Right ventricle myocardium inferior (tissue), 1 donor: ENCODE measurements at regions not wholly inside any gene's neighbourhood (a gene's known extent, or its start where the extent isn't known, plus 50 kb on each side); places are given as distances from the start of the nearest gene placed in this dataset.
A peak's percentile ranks its signal among the peaks of the same experiment; 100 is the strongest.

Experiments
- ATAC-seq: fragments of 200-7000 bp; cut with Tn5 transposase; one replicate; pipeline ENCODE4 v1.9.1; 2020; ENCODE audit warnings: mild to moderate bottlenecking, moderate library complexity
- DNase-seq: peaks from one replicate; pipeline ENCODE4 v3.0.0; 2021; ENCODE audit errors: missing footprints
- intact Hi-C: fragments of 100-400 bp; cut with DNase I; formaldehyde crosslinking; loops from one replicate; pipeline ENCODE4 v1.11.0; 2022
- donor health status: DM: no; HTN: yes; CAD: no; lungs with severe emphysema.

- DNase-seq (no peak), ATAC-seq (no peak)
- intact Hi-C loops, result no loop called here
Measured at GRCh38 chr4:10753856-10754402, 69.4 kb upstream of the CLNK start.

- intact Hi-C loops, result no loop called here
- ATAC-seq, result no peak
Measured at GRCh38 chr4:10753336-10753735, 68.8 kb upstream of the CLNK start.

GRCh38 chr4:10750714-10751113, 66.1 kb upstream of the CLNK start:
- intact Hi-C loops, result no loop called here
- DNase-seq (no peak), ATAC-seq (no peak)

More at GRCh38 chr4:10753336-10753735, 68.8 kb upstream of the CLNK start:
- DNase-seq, result no peak

- DNase-seq (no peak), ATAC-seq (no peak)
- intact Hi-C loops, result no loop called here
Measured at GRCh38 chr4:10747186-10747585, 62.6 kb upstream of the CLNK start.

- DNase-seq, result no peak
- intact Hi-C loops, result no loop called here
- peak; percentile 74 for ATAC-seq
Measured at GRCh38 chr4:10746371-10747171, 62.0 kb upstream of the CLNK start.

GRCh38 chr4:10743357-10743756, 58.8 kb upstream of the CLNK start:
- no peak for ATAC-seq
- DNase-seq, result no peak
- intact Hi-C loops, result no loop called here

GRCh38 chr4:10741961-10742699, 57.6 kb upstream of the CLNK start:
- intact Hi-C loops, result no loop called here
- ATAC-seq, result no peak
- DNase-seq, result no peak

GRCh38 chr4:10740891-10741620, 56.5 kb upstream of the CLNK start:
- DNase-seq, result no peak
- intact Hi-C loops, result no loop called here

GRCh38 chr4:10740251-10740650, 55.7 kb upstream of the CLNK start:
- intact Hi-C loops, result no loop called here
- ATAC-seq, result no peak

More at GRCh38 chr4:10740891-10741620, 56.5 kb upstream of the CLNK start:
- no peak for ATAC-seq

GRCh38 chr4:10738826-10739489, 54.4 kb upstream of the CLNK start:
- intact Hi-C loops, result no loop called here
- no peak for DNase-seq
- no peak for ATAC-seq

More at GRCh38 chr4:10740251-10740650, 55.7 kb upstream of the CLNK start:
- no peak for DNase-seq

GRCh38 chr4:10737337-10737736, 52.8 kb upstream of the CLNK start:
- no peak for DNase-seq
- intact Hi-C loops, result no loop called here
- no peak for ATAC-seq

GRCh38 chr4:10736895-10737294, 52.3 kb upstream of the CLNK start:
- DNase-seq (no peak), ATAC-seq (no peak)
- intact Hi-C loops, result no loop called here

GRCh38 chr4:10736266-10736665, 51.7 kb upstream of the CLNK start:
- intact Hi-C loops, result no loop called here
- no peak for DNase-seq
- no peak for ATAC-seq

- intact Hi-C loops, result no loop called here
- DNase-seq (no peak), ATAC-seq (no peak)
Measured at GRCh38 chr4:10734697-10735096, 50.1 kb upstream of the CLNK start.
